Skeletal muscle satellite cell (primary cell): ENCODE measurements at regions not wholly inside any gene's neighbourhood (a gene's known extent, or its start where the extent isn't known, plus 50 kb on each side); places are given as distances from the start of the nearest gene placed in this dataset. TPM values are rescaled to one million over a fixed set of nuclear protein-coding genes. Genes with fewer than 3 reads are reported as not detected.

Source experiments
- H3K27me3 ChIP-seq: 2 replicates; pipeline ENCODE4 v1.7.0; 2013; ENCODE audit warnings: low read length; ENCODE audit not compliant: control insufficient read depth, insufficient read depth
- H3K36me3 ChIP-seq: 2 replicates; pipeline ENCODE4 v1.7.0; 2013; ENCODE audit warnings: mild to moderate bottlenecking, control low read depth, low read length; ENCODE audit not compliant: insufficient read depth
- H3K4me1 ChIP-seq: 2 replicates; pipeline ENCODE4 v1.7.0; 2013; ENCODE audit warnings: low read length; ENCODE audit not compliant: control insufficient read depth, insufficient read depth
- H3K4me2 ChIP-seq: 2 replicates; pipeline ENCODE4 v1.7.0; 2013; ENCODE audit warnings: mild to moderate bottlenecking, low read length
- H3K4me3 ChIP-seq: 2 replicates; pipeline ENCODE4 v1.7.0; 2013; ENCODE audit warnings: low read length
- H3K9ac ChIP-seq: 2 replicates; pipeline ENCODE4 v1.7.0; 2013; ENCODE audit warnings: mild to moderate bottlenecking, low read depth, low read length, moderate library complexity
- H3K9me3 ChIP-seq: replicated peaks from 2 replicates; pipeline ENCODE4 v1.7.0; 2013; ENCODE audit warnings: mild to moderate bottlenecking, control low read depth, low read length
- small RNA-seq: library from RNA; depleted of rRNA; stranded (forward); fragments of <200 nt; gene quantifications from one replicate; pipeline ENCODE3, GENCODE V24; 2012

GRCh38 chr5:34598177-34598794 is 57.8 kb upstream of the RAI14 start:
- peak overlapping the region; percentile 36 for H3K9ac ChIP-seq
- no peaks in the 10 kb centered on the region for H3K27me3 ChIP-seq
- no peaks in the 10 kb centered on the region for H3K36me3 ChIP-seq
- H3K4me3 ChIP-seq: peak overlapping the region; percentile 28
- peaks cover 37% of the 10 kb centered on the region for H3K4me1 ChIP-seq
- no peaks in the 10 kb centered on the region for H3K9me3 ChIP-seq
- peak overlapping the region; percentile 68 for H3K4me2 ChIP-seq

- no peaks in the 10 kb centered on the region for H3K9me3 ChIP-seq
- H3K4me2 ChIP-seq: no peak overlapping the region
- H3K9ac ChIP-seq: no peak overlapping the region
- no peaks in the 10 kb centered on the region for H3K36me3 ChIP-seq
- peaks cover 37% of the 10 kb centered on the region for H3K4me1 ChIP-seq
- no peaks in the 10 kb centered on the region for H3K27me3 ChIP-seq
- no peak overlapping the region for H3K4me3 ChIP-seq
These were observed 56.5 kb upstream of the RAI14 start for GRCh38 chr5:34599471-34600117.

GRCh38 chr5:34600118-34600493 is 56.0 kb upstream of the RAI14 start:
- Histone ChIP-seq H3K9me3 (no peaks in the 10 kb centered on the region), H3K4me3 (no peak overlapping the region), H3K4me2 (no peak overlapping the region), H3K36me3 (no peaks in the 10 kb centered on the region), H3K27me3 (no peaks in the 10 kb centered on the region), H3K9ac (no peak overlapping the region), H3K4me1 (peaks cover 37% of the 10 kb centered on the region)

- no peak overlapping the region for H3K4me3 ChIP-seq
- no peak overlapping the region for H3K4me2 ChIP-seq
- no peaks in the 10 kb centered on the region for H3K27me3 ChIP-seq
- H3K9ac ChIP-seq: no peak overlapping the region
- H3K4me1 ChIP-seq: peaks cover 29% of the 10 kb centered on the region
- H3K9me3 ChIP-seq: no peaks in the 10 kb centered on the region
- H3K36me3 ChIP-seq: no peaks in the 10 kb centered on the region
These were observed 52.8 kb upstream of the RAI14 start for GRCh38 chr5:34603378-34603777.

GRCh38 chr5:34604119-34604675 is 51.9 kb upstream of the RAI14 start:
- Histone ChIP-seq H3K4me2 (no peak overlapping the region), H3K27me3 (no peaks in the 10 kb centered on the region), H3K9ac (no peak overlapping the region), H3K9me3 (no peaks in the 10 kb centered on the region), H3K36me3 (no peaks in the 10 kb centered on the region), H3K4me3 (no peak overlapping the region), H3K4me1 (peaks cover 28% of the 10 kb centered on the region)

- no peak overlapping the region for H3K9ac ChIP-seq
These were observed 50.0 kb upstream of the RAI14 start for GRCh38 chr5:34606101-34606500.

More at GRCh38 chr5:34606101-34606500, 50.0 kb upstream of the RAI14 start:
- Histone ChIP-seq H3K27me3 (no peaks in the 10 kb centered on the region), H3K4me2 (no peak overlapping the region), H3K4me1 (peaks cover 35% of the 10 kb centered on the region), H3K4me3 (no peak overlapping the region), H3K9me3 (no peaks in the 10 kb centered on the region), H3K36me3 (no peaks in the 10 kb centered on the region)

Small RNAs in the stretch of these regions (small RNA-seq; reads per million reads assigned to genes)
- not detected for gene AC139792.3
